ENCODE measurements at regions not wholly inside any gene's neighbourhood (a gene's known extent, or its start where the extent isn't known, plus 50 kb on each side); places are given as distances from the start of the nearest gene placed in this dataset.
A peak's percentile ranks its signal among the peaks of the same experiment; 100 is the strongest.

- FAIRE-seq: no peak
- DNase-seq (ENCODE audit: insufficient read length, low spot score): no peak
Measured at GRCh38 chr16:72425571-72426341, 253.8 kb upstream of the PMFBP1 start.

- no peak for DNase-seq (ENCODE audit: insufficient read length, low spot score)
- FAIRE-seq: no peak
Measured at GRCh38 chr16:72424757-72425156, 252.8 kb upstream of the PMFBP1 start.

DNA sequence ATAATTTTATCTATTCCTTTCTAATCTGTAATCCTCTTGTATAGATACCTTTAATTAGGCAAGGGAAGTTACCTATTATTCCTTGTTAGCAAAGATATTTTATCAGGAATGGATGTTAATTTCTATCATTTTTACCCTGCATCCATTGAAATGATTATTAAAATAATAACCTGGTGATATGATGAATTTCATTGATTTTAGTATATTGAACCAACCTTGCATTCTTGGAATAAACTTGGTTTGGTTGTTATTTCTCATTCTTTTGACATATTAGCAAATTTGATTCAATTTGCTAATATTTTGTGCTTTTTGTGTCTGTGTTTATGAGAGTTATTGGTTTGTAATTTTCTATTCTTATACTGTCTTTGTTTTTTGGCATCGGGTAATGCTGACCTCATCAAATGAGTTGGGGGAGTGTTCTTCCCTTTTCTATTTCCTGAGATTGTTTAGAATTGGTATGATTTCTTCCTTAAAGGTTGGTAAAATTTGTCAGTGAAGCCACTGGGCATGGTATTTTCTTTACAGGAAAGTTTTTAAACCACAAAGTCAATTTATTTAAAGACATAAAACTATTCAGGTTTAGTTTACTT lies 250.4 kb upstream of the PMFBP1 start:
- DNase-seq (ENCODE audit: insufficient read length, low spot score): no peak
- FAIRE-seq: no peak

DNA sequence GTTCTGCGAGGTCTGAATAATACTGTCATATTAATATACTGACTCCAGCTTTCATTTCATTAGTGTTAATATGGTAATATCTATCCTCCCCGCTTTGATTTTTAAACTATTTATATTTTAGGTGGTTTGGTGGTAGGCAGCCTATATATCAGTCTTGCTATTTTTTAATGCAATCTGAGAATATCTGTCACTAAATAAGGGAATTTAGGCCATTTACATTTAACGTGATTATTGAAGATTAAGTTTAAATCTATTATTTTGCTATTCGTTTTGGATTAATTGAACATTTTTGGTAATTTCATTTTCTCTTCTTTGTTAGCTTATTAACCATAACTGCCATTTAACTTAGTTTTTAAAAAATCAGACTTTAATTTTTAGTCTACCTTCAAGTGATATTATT lies 247.7 kb upstream of the PMFBP1 start:
- FAIRE-seq: no peak

GRCh38 chr16:72415379-72415778 lies 243.4 kb upstream of the PMFBP1 start:
- DNase-seq (ENCODE audit: insufficient read length, low spot score) (no peak), FAIRE-seq (no peak)

More for the DNA sequence above, 247.7 kb upstream of the PMFBP1 start:
- DNase-seq (ENCODE audit: insufficient read length, low spot score): no peak

- no peak for FAIRE-seq
- DNase-seq (ENCODE audit: insufficient read length, low spot score): no peak
Measured at GRCh38 chr16:72410492-72410891, 238.5 kb upstream of the PMFBP1 start.

DNA sequence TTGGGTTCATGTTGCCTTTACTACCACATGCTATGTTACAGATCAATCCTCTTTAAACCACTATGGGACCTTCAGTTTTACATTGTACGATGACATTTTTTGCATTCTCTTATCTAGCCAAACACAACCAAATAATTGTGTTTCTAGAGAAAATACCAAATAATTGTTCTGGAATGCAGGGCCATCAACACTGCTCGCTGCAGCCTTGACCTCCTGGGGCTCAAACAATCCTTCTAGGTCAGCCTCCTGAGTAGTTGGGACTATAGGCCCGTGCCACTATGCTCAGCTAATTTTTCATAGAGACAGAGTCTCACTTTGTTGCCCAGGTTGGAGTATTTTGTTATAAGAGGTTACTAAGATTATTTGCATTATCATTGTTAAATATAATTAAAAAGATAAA lies 237.5 kb upstream of the PMFBP1 start:
- FAIRE-seq: no peak

DNA sequence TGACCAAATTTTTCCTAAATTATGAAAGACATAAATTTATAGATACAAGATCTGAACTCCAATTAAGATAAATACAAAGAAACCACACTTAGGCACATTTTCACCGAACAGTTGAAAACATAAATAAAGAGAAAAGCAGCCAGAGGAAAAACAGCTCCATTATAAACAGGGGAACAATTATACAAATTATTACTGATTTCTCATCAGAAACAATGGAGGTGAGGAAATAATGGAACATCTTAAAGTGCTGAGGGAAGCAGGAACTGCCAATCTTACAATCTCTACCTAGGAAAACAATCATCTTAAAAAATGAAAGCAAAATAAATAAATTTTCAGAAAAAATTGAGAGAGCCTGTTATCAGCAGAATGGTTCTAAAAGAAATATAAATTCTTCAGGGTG lies 234.4 kb upstream of the PMFBP1 start:
- DNase-seq (ENCODE audit: insufficient read length, low spot score): no peak
- FAIRE-seq: no peak

More for the DNA sequence above, 237.5 kb upstream of the PMFBP1 start:
- no peak for DNase-seq (ENCODE audit: insufficient read length, low spot score)

GRCh38 chr16:72404299-72404698 lies 232.3 kb upstream of the PMFBP1 start:
- DNase-seq (ENCODE audit: insufficient read length, low spot score): no peak
- FAIRE-seq: no peak

- FAIRE-seq: no peak
Measured at GRCh38 chr16:72401084-72401361, 229.1 kb upstream of the PMFBP1 start.

DNA sequence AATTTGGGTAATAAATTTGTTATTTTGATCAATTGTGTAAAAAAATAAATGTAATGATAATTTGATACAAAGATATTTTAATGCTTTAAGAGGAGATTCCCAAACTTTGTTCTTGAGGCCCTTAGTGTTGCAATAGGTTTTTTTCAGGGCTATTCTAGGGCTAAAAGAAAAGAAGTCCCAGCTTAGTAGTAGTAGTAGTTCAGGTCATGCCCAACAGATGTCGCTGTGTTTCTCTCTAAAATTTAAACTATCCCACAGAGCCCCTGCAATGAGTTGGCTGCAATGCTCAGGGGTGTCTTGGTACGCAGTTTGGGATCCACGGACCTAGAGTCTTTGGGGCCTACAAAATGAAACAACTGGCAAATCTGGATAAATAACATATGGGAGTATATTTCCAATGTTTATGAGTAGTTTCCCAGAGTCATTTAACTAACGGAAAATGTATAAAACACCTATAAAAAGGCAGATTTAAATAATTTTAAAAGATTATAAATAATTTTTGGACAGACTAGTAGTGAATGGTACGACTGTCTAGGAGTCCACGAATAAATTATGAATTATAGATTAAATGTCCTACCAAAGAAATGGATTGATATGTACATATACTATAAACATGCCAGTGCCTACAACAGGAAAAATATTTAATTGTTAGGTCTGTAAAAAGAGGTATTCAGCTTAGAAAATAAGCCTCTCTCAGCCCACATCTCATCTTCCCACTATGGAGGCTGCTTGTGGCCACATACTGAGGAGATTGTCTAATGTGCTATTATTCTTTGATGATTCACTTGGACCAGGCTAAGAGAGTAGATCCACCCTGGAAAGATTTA lies 228.5 kb upstream of the PMFBP1 start:
- peak; percentile 21 for DNase-seq (ENCODE audit: insufficient read length, low spot score)

More at GRCh38 chr16:72401084-72401361, 229.1 kb upstream of the PMFBP1 start:
- DNase-seq (ENCODE audit: insufficient read length, low spot score): no peak

DNA sequence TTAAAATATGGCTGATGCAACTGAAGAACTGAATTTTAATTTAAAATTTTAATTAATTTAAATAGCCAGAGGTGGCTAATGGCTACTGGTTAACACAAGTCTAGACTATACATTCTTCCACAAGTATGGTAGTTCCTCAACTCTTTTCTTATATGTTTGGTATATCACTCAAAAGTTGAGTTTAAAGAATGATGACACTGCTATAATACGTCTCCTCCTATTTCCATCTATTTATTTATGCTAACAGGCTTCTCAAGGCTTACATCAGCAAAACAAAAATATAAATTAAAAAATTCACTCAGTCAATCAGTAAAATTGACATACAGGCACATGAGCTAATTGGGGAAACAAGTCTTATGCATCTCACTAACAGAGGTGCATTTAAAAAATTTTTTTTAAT lies 227.9 kb upstream of the PMFBP1 start:
- FAIRE-seq: no peak
- no peak for DNase-seq (ENCODE audit: insufficient read length, low spot score)

More for the DNA sequence above, 228.5 kb upstream of the PMFBP1 start:
- FAIRE-seq: peak; percentile 93

GRCh38 chr16:72397876-72398275 lies 225.9 kb upstream of the PMFBP1 start:
- FAIRE-seq (no peak), DNase-seq (ENCODE audit: insufficient read length, low spot score) (no peak)

DNA sequence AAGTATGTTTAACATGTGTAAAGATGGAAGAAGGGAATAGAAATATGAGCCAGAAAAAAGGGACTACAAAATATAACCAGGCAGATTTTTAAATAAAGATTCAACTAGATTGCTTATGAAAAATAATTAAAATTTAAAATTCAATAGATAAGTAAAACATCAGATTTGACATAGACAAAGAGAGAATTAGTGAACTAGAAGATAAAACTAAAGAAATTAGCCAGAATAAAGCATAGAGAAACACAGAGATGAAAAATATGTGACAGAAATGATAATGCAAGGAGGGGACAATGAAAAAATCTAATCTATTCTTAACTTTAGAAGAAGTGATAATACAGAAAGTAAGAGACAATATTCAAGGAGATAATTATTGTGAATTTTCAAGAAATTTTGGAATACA lies 222.6 kb upstream of the PMFBP1 start:
- DNase-seq (ENCODE audit: insufficient read length, low spot score) (no peak), FAIRE-seq (no peak)

DNA sequence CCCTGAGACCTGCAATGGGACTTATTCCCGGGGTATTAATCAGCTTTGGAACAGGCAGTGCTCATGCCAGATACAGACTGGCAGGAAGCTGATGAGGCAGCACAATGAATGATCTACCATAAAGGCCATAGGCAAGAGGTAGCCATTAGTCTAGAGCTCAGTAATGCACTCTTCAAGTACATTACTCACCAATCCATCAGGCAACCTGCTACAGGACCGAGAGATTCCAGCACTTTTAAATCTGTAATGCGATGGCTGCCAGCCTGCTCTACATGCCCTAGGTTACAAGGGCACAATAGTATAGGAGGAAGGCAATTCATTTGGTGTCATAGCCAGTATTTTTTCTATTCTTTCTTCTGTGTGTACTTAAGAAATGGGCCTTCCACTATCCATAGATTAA lies 217.8 kb upstream of the PMFBP1 start:
- no peak for DNase-seq (ENCODE audit: insufficient read length, low spot score)
- no peak for FAIRE-seq

DNA sequence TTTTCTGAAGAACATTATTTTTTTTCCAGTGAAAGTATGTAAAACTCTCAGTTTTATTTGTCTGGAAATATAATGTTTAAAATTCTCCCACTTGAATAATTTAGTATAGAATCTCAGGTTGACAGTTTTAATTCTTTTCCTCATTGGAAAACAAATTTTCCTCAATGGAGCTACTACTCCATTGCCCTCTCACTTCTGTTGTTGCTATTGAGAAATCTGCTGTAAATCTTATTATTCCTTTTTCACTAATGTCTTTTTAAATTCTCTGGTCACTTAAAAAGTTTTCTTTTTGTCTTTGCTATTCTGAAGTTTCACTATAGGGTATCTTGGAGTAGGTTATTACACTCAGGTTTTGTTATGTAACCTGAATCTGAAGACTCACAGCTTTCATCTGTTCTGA lies 216.1 kb upstream of the PMFBP1 start:
- FAIRE-seq: no peak

GRCh38 chr16:72384651-72385050 lies 212.7 kb upstream of the PMFBP1 start:
- FAIRE-seq (no peak), DNase-seq (ENCODE audit: insufficient read length, low spot score) (no peak)

More for the DNA sequence above, 216.1 kb upstream of the PMFBP1 start:
- DNase-seq (ENCODE audit: insufficient read length, low spot score): no peak

DNA sequence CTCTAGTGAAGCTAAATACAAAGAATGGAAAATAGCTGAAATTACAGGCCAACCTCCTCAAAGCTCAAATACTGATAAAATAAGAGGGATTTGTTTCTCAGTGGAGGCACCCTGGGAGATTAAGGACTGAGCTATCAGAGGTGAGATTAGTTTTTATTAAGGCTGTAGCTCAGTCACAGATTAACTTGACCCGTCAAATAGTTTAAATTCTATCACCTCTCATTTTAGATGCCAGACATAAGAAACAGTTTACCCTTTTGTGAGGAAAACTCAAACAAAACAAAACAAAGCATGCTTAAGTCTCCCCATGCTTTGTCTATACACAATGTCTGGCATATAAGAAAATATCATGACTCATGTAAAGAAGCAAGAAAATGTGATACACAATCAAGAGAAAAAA lies 208.3 kb upstream of the PMFBP1 start:
- no peak for FAIRE-seq
- no peak for DNase-seq (ENCODE audit: insufficient read length, low spot score)

- DNase-seq (ENCODE audit: insufficient read length, low spot score): no peak
- no peak for FAIRE-seq
Measured at GRCh38 chr16:72373201-72373600, 201.2 kb upstream of the PMFBP1 start.

GRCh38 chr16:72372087-72373045 lies 200.4 kb upstream of the PMFBP1 start:
- no peak for DNase-seq (ENCODE audit: insufficient read length, low spot score)
- FAIRE-seq: no peak

Data from GM19239 (cell line).